Hepatocyte (in vitro differentiated cells): ENCODE measurements at regions not wholly inside any gene's neighbourhood (a gene's known extent, or its start where the extent isn't known, plus 50 kb on each side); places are given as distances from the start of the nearest gene placed in this dataset.

Experiments
- CTCF ChIP-seq: fragments of 200-600 bp; sonication (generic); IDR thresholded peaks from 2 replicates; pipeline ENCODE4 v1.5.1; 2016; ENCODE audit warnings: antibody characterized with exemption, mild to moderate bottlenecking; ENCODE audit not compliant: poor library complexity
- EZH2 ChIP-seq: fragments of 200-600 bp; sonication (generic); IDR thresholded peaks from 2 replicates; pipeline ENCODE4 v1.6.1; 2016; ENCODE audit warnings: antibody characterized with exemption, mild to moderate bottlenecking, borderline replicate concordance
- EZH2phosphoT487 ChIP-seq: fragments of 200-600 bp; sonication (generic); IDR thresholded peaks from one replicate; pipeline ENCODE4 v1.6.1; 2018; ENCODE audit warnings: antibody characterized with exemption, mild to moderate bottlenecking, low read depth, moderate library complexity; ENCODE audit not compliant: unreplicated experiment, severe bottlenecking

DNA sequence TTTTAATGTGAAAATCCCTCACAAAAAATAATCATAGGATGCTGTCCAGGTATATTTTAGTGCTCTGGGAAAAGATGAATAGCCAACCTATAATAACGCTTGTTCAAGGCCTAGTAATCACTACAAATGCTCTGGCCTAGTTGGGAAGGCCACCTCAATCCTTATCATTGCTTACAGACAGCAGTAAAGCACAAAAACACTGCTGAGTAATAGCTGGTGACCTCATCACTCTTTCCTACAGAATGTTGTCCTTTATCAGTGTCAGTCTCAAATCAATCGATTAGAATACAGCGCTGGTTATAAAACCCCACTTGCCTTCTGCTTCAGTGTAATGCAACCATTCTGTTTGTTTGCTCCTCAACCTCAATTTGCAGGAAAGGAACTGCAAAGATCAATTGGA lies 72.6 kb upstream of the STEAP1 start:
- TF ChIP-seq CTCF (no peak), EZH2 (no peak), EZH2phosphoT487 (no peak)
